Ishikawa (cell line): ENCODE measurements at regions not wholly inside any gene's neighbourhood (a gene's known extent, or its start where the extent isn't known, plus 50 kb on each side); places are given as distances from the start of the nearest gene placed in this dataset.

Experiments used
- CEBPB ChIP-seq: IDR thresholded peaks from 2 replicates; pipeline ENCODE4 v1.6.1; 2012
- CREB1 ChIP-seq: IDR thresholded peaks from 2 replicates; pipeline ENCODE4 v1.6.1; 2012; ENCODE audit warnings: low read depth
- EGR1 ChIP-seq: IDR thresholded peaks from 2 replicates; pipeline ENCODE4 v1.6.1; 2012
- EP300 ChIP-seq: IDR thresholded peaks from 2 replicates; pipeline ENCODE4 v1.6.1; 2012; ENCODE audit warnings: borderline replicate concordance
- FOXM1 ChIP-seq: IDR thresholded peaks from 2 replicates; pipeline ENCODE4 v1.6.1; 2012; ENCODE audit warnings: low read depth, borderline replicate concordance
- NFIC ChIP-seq: IDR thresholded peaks from 2 replicates; pipeline ENCODE4 v1.6.1; 2012
- RAD21 ChIP-seq: IDR thresholded peaks from 2 replicates; pipeline ENCODE4 v1.6.1; 2012; ENCODE audit warnings: low read depth
- TAF1 ChIP-seq: IDR thresholded peaks from 2 replicates; pipeline ENCODE4 v1.6.1; 2012; ENCODE audit warnings: low read depth, mild to moderate bottlenecking
- TCF12 ChIP-seq: IDR thresholded peaks from 2 replicates; pipeline ENCODE4 v1.6.1; 2012; ENCODE audit warnings: low read depth
- TEAD4 ChIP-seq: IDR thresholded peaks from 2 replicates; pipeline ENCODE4 v1.6.1; 2012
- YY1 ChIP-seq: IDR thresholded peaks from 2 replicates; pipeline ENCODE4 v1.6.1; 2012; ENCODE audit warnings: low read depth
- ZBTB7A ChIP-seq: IDR thresholded peaks from 2 replicates; pipeline ENCODE4 v1.6.1; 2012; ENCODE audit warnings: low read depth
- TF ChIP-seq, protein P1 (sequence below): IDR thresholded peaks from 2 replicates; pipeline ENCODE4 v1.6.1; 2012; ENCODE audit warnings: low read depth, mild to moderate bottlenecking
- TF ChIP-seq, protein P2 (sequence below): IDR thresholded peaks from 2 replicates; pipeline ENCODE4 v1.6.1; 2012
- TF ChIP-seq, protein P3 (sequence below): IDR thresholded peaks from 2 replicates; pipeline ENCODE4 v1.6.1; 2012

DNA sequence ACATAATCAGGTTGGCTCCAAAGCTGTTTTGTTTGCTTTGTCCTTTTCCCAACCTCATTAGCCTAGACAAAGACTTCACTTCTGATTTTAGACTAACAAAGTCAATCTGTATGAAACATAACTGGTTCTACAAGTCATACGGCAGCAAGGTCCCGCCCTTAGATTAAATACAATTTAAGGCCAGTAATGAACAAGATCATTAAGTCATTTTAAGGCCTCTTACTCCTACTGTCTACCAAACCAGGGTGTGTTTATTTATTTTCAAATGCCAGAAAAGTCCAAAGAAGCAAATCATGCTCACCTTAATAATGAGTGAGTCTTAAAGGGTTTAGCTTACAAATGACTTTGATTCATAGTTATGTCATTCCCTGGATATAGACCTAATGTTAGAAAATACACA is 148.4 kb upstream of the ACVR2A start:
- TF ChIP-seq EP300 (no peak), NFIC (no peak), TEAD4 (no peak), TCF12 (no peak), RAD21 (no peak), FOXM1 (no peak), CREB1 (no peak)
- TF ChIP-seq, protein P1, sequence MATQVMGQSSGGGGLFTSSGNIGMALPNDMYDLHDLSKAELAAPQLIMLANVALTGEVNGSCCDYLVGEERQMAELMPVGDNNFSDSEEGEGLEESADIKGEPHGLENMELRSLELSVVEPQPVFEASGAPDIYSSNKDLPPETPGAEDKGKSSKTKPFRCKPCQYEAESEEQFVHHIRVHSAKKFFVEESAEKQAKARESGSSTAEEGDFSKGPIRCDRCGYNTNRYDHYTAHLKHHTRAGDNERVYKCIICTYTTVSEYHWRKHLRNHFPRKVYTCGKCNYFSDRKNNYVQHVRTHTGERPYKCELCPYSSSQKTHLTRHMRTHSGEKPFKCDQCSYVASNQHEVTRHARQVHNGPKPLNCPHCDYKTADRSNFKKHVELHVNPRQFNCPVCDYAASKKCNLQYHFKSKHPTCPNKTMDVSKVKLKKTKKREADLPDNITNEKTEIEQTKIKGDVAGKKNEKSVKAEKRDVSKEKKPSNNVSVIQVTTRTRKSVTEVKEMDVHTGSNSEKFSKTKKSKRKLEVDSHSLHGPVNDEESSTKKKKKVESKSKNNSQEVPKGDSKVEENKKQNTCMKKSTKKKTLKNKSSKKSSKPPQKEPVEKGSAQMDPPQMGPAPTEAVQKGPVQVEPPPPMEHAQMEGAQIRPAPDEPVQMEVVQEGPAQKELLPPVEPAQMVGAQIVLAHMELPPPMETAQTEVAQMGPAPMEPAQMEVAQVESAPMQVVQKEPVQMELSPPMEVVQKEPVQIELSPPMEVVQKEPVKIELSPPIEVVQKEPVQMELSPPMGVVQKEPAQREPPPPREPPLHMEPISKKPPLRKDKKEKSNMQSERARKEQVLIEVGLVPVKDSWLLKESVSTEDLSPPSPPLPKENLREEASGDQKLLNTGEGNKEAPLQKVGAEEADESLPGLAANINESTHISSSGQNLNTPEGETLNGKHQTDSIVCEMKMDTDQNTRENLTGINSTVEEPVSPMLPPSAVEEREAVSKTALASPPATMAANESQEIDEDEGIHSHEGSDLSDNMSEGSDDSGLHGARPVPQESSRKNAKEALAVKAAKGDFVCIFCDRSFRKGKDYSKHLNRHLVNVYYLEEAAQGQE = no peak

DNA sequence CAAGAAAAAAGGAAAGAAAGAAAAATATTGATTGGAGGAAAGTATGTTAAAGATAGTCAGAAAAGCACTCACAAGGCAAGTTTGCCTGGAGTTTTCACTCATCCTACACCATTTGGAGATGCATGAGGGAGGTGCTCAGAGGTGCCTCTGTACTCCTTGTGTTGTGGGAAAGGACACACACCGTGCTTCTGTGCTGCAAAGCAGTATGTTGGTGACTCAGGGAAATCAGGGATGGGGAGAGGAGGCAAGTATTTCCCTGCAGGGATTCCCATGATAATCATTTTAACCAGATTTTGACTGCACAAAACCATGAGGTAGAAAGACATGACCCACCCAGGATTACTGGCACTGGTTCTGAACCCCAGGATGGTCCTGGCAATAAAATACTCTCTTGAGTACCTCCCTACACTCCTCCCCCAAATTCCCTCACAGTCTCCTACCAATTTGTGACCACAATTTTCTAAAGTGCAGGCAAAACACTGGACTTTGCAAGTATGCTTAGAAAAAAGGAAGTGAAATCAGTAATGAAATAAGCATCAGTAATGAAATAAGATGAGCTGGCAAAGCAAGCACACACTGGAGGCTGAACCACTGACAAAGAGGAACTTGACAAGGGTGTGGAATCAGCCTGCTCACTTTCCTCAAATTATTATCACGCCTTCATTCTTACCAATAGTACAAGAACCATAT is 155.5 kb upstream of the ACVR2A start:
- no peak for TF ChIP-seq TAF1
- no peak for TF ChIP-seq EGR1
- no peak for TF ChIP-seq CREB1
- TF ChIP-seq EP300 = no peak
- no peak for TF ChIP-seq FOXM1
- TF ChIP-seq, protein P2, sequence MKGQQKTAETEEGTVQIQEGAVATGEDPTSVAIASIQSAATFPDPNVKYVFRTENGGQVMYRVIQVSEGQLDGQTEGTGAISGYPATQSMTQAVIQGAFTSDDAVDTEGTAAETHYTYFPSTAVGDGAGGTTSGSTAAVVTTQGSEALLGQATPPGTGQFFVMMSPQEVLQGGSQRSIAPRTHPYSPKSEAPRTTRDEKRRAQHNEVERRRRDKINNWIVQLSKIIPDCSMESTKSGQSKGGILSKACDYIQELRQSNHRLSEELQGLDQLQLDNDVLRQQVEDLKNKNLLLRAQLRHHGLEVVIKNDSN = no peak
- TF ChIP-seq TCF12 = no peak
- TF ChIP-seq, protein P3, sequence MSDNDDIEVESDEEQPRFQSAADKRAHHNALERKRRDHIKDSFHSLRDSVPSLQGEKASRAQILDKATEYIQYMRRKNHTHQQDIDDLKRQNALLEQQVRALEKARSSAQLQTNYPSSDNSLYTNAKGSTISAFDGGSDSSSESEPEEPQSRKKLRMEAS = no peak

DNA sequence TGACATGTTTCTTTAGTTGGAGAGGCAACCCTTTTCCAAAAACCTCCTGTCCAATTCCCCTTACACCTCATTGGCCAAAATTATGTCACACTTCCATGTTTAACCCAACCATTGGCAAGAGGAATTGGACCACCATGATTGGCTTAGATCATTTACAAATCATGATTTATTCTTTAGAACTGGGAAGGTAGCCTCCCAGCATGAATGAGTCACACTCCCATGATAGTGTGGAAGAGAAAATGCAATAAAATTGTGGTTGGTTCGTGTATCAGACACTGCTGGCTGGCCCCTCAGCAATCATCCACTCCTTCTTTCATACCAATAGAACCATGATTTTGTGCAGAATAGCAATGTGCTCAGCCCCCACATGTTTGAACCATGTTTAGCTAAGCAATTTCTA is 156.6 kb upstream of the ACVR2A start:
- TF ChIP-seq YY1 (no peak), TEAD4 (no peak), CREB1 (no peak), ZBTB7A (no peak), EP300 (no peak), EGR1 (no peak)
- TF ChIP-seq, protein P3 = no peak

DNA sequence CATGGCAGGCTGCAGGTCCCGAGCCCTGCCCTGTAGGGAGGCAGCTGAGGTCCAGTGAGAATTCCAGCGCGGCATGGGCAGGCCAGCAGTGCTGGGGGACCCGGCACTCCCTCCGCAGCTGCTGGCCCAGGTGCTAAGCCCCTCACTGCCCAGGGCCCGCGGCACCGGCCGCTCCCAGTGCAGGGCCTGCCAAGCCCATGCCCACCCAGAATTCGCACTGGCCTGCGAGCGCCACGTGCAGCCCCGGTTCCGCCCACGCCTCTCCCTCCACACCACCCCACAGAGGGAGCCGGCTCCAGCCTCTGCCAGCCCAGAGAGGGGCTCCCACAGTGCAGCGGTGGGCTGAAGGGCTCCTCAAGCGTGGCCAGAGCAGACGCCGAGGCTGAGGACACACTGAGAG is 158.5 kb upstream of the ACVR2A start:
- TF ChIP-seq TEAD4 (no peak), TAF1 (no peak), CREB1 (no peak), ZBTB7A (no peak), TCF12 (no peak), RAD21 (no peak), CEBPB (no peak), NFIC (no peak)
- TF ChIP-seq, protein P1 = no peak
- TF ChIP-seq, protein P2 = no peak

DNA sequence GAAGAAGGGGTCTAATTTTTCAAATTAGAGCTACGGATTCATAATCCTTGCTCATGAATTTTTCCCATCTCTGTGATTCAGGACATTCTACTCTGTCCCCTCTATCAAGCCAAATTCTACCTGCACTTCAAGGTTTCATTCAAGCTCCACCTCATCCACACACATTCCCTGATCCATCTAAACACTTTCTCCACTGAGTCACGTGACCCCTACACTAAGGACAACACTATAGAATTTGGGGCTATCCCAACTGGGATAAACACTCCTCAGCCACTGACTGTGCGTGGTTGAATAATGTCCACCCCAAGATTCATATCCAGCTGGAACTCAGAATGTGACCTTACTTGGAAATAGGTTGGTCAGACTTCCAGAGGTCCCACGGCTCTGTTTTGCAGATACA is 159.9 kb upstream of the ACVR2A start:
- TF ChIP-seq, protein P2 = peak; percentile 17; the same call in 1 of the 2 replicates
- TF ChIP-seq, protein P1 = no peak
- TF ChIP-seq NFIC (no peak), ZBTB7A (no peak), YY1 (no peak)
